Peyer's patch (tissue), 4 donors: ENCODE measurements at regions not wholly inside any gene's neighbourhood (a gene's known extent, or its start where the extent isn't known, plus 50 kb on each side); places are given as distances from the start of the nearest gene placed in this dataset.

Experiments used
- DNase-seq, 3 donors: peaks; one replicate each; pipeline ENCODE4 v3.0.0-alpha.2; 2017 to 2019
- H3K27ac ChIP-seq, 4 donors: fragments of 200-600 bp; sonication (generic); one replicate each; pipeline ENCODE4 v1.5.1; 2016 to 2019
- H3K27me3 ChIP-seq, 2 donors: fragments of 200-600 bp; sonication (generic); one replicate each; pipeline ENCODE4 v1.5.1; 2019
- H3K36me3 ChIP-seq, 3 donors: fragments of 200-600 bp; sonication (generic); one replicate each; pipeline ENCODE4 v1.5.1; 2016 to 2019
- H3K4me1 ChIP-seq, 4 donors: fragments of 200-600 bp; sonication (generic); one replicate each; pipeline ENCODE4 v1.5.1; 2016 to 2019
- H3K4me3 ChIP-seq, 4 donors: fragments of 200-600 bp; sonication (generic); 1 replicate in 3 of 4; 2 replicates in 1 of 4; pipeline ENCODE4 v1.5.1; 2016 to 2019; ENCODE audit warnings: mild to moderate bottlenecking in 1 of 4
- H3K9me3 ChIP-seq, 4 donors: fragments of 200-600 bp; sonication (generic); one replicate each; pipeline ENCODE4 v1.5.1; 2016 to 2019; ENCODE audit warnings: mild to moderate bottlenecking in 1 of 4
- CTCF ChIP-seq, 6 experiments: fragments of 450-650 bp in 4 of 6; fragments of 200-600 bp in 2 of 6; sonication (generic) in 1 of 6; IDR thresholded peaks; one replicate each; pipeline ENCODE4 v1.5.1; 2017 to 2019; ENCODE audit warnings: antibody characterized with exemption in 6 of 6, mild to moderate bottlenecking in 3 of 6, moderate library complexity in 1 of 6
- POLR2A ChIP-seq, 2 donors: fragments of 450-650 bp; IDR thresholded peaks; one replicate each; pipeline ENCODE4 v1.5.1; 2017; ENCODE audit warnings: antibody characterized with exemption in 2 of 2, mild to moderate bottlenecking in 2 of 2, moderate library complexity in 2 of 2

GRCh38 chr12:91627225-91627624, 444.6 kb upstream of the DCN start:
- TF ChIP-seq CTCF (IDR thresholded peaks at IDR 0.05) (no peak), POLR2A (IDR thresholded peaks at IDR 0.05) (no peak)
- Histone ChIP-seq H3K27ac (no peak overlapping the region), H3K9me3 (no peaks in the 10 kb centered on the region), H3K36me3 (no peaks in the 10 kb centered on the region), H3K4me3 (no peak overlapping the region), H3K4me1 (no peaks in the 10 kb centered on the region), H3K27me3 (no peaks in the 10 kb centered on the region)
- no peak for DNase-seq

DNA sequence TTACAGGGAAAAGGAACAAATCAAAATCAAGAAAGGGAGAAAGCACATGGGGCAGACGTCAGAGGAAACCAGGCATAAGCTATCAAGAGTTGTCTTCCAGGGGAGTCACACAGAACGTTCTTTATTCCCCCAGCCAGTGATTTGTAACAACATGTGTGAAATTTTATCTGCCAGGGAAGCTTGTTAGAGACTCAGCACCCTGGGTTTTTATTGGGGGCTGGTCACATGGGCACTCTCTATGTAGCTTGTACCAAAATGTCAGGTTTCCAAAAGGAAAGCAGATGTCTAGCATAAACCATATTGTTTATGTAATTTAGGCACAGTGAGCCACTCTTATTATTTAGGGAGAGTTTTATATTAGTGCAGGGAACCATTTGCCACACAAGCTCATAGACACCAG, 440.4 kb upstream of the DCN start:
- H3K4me3 ChIP-seq: no peak overlapping the region
- no peaks in the 10 kb centered on the region for H3K36me3 ChIP-seq
- TF ChIP-seq POLR2A (IDR thresholded peaks at IDR 0.05) (no peak), CTCF (IDR thresholded peaks at IDR 0.05) (no peak)
- no peaks in the 10 kb centered on the region for H3K27me3 ChIP-seq
- no peaks in the 10 kb centered on the region for H3K4me1 ChIP-seq
- H3K27ac ChIP-seq: no peak overlapping the region
- DNase-seq: no peak
- H3K9me3 ChIP-seq: no peaks in the 10 kb centered on the region

DNA sequence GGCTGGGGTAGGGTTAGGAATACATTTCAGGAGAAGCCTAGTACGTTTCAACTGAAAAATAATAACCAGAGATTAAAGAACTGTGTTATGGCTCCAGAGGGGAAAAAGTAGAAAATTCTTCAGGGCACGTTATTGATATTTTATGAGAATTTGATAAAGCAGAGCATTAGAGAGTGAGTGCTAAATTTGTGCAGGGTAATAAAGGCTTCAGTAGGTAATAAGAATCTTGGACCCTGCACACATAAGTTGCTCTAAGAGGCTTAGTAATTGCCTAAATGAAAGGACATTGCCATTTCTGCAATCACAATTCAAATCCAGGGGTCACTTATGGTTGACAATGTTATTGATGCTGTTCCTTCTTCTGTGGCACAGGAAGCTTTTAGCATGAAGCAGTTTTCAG, 439.4 kb upstream of the DCN start:
- DNase-seq: no peak
- Histone ChIP-seq H3K27me3 (no peaks in the 10 kb centered on the region), H3K27ac (no peak overlapping the region), H3K4me3 (no peak overlapping the region), H3K4me1 (no peaks in the 10 kb centered on the region), H3K36me3 (no peaks in the 10 kb centered on the region), H3K9me3 (no peaks in the 10 kb centered on the region)
- TF ChIP-seq POLR2A (IDR thresholded peaks at IDR 0.05) (no peak), CTCF (IDR thresholded peaks at IDR 0.05) (no peak)

- TF ChIP-seq CTCF (IDR thresholded peaks at IDR 0.05) (no peak), POLR2A (IDR thresholded peaks at IDR 0.05) (no peak)
- Histone ChIP-seq H3K36me3 (no peaks in the 10 kb centered on the region), H3K4me1 (no peaks in the 10 kb centered on the region), H3K27ac (no peak overlapping the region), H3K27me3 (no peaks in the 10 kb centered on the region), H3K9me3 (no peaks in the 10 kb centered on the region), H3K4me3 (no peak overlapping the region)
- no peak for DNase-seq
These were observed 438.4 kb upstream of the DCN start for GRCh38 chr12:91620992-91621391.

- no peak for TF ChIP-seq CTCF (IDR thresholded peaks at IDR 0.05)
- TF ChIP-seq POLR2A (IDR thresholded peaks at IDR 0.05): no peak
- no peak overlapping the region for H3K27ac ChIP-seq
These were observed 437.8 kb upstream of the DCN start for GRCh38 chr12:91620422-91620821.

DNA sequence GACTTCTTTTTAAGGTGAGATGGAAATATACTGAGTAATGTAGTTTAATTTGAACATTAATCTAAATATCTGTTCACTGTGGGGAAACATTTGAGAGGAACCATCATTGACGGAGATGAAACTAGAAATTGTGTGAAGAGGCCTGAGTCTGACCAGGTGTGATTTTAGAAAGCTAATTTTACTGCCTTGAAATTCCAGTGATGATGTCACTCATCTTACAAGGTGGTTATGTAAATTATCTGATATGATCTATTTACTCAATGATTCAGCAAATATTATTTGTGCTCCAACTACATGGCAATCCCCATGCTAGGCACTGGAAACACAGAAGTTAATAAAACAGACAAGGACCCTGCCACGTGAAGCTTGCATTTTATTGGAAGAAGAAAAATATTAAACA, 435.7 kb upstream of the DCN start:
- H3K27ac ChIP-seq: no peak overlapping the region
- no peaks in the 10 kb centered on the region for H3K36me3 ChIP-seq
- H3K27me3 ChIP-seq: no peaks in the 10 kb centered on the region
- no peak overlapping the region for H3K4me3 ChIP-seq
- no peaks in the 10 kb centered on the region for H3K4me1 ChIP-seq
- DNase-seq: no peak
- TF ChIP-seq POLR2A (IDR thresholded peaks at IDR 0.05) (no peak), CTCF (IDR thresholded peaks at IDR 0.05) (no peak)
- H3K9me3 ChIP-seq: no peaks in the 10 kb centered on the region

More at GRCh38 chr12:91620422-91620821, 437.8 kb upstream of the DCN start:
- no peak overlapping the region for H3K4me3 ChIP-seq
- DNase-seq: no peak
- no peaks in the 10 kb centered on the region for H3K27me3 ChIP-seq
- no peaks in the 10 kb centered on the region for H3K9me3 ChIP-seq
- no peaks in the 10 kb centered on the region for H3K36me3 ChIP-seq
- H3K4me1 ChIP-seq: no peaks in the 10 kb centered on the region
